ENCODE measurements at regions not wholly inside any gene's neighbourhood (a gene's known extent, or its start where the extent isn't known, plus 50 kb on each side); places are given as distances from the start of the nearest gene placed in this dataset.
"Not testable (repeated sequence)": the region's sequence is repeated elsewhere in the genome, so short reads cannot be mapped to it uniquely, and the experiment has no call there.

- H3K4me3 ChIP-seq, result no peak overlapping the region
- H3K27me3 ChIP-seq (replicated peaks; ENCODE audit: insufficient read depth), result no peaks in the 10 kb centered on the region
- no peaks in the 10 kb centered on the region for H3K9me3 ChIP-seq
- no peaks in the 10 kb centered on the region for H3K4me1 ChIP-seq (replicated peaks)
- intact Hi-C loops (cut with DNase I), result no loop called here
- TF ChIP-seq POLR2A (IDR thresholded peaks at IDR 0.05) (no peak), POLR2AphosphoS5 (IDR thresholded peaks at IDR 0.05) (no peak)
- TF ChIP-seq, protein P1, sequence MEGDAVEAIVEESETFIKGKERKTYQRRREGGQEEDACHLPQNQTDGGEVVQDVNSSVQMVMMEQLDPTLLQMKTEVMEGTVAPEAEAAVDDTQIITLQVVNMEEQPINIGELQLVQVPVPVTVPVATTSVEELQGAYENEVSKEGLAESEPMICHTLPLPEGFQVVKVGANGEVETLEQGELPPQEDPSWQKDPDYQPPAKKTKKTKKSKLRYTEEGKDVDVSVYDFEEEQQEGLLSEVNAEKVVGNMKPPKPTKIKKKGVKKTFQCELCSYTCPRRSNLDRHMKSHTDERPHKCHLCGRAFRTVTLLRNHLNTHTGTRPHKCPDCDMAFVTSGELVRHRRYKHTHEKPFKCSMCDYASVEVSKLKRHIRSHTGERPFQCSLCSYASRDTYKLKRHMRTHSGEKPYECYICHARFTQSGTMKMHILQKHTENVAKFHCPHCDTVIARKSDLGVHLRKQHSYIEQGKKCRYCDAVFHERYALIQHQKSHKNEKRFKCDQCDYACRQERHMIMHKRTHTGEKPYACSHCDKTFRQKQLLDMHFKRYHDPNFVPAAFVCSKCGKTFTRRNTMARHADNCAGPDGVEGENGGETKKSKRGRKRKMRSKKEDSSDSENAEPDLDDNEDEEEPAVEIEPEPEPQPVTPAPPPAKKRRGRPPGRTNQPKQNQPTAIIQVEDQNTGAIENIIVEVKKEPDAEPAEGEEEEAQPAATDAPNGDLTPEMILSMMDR (IDR thresholded peaks at IDR 0.05), result no peak
- no peak overlapping the region for H3K27ac ChIP-seq
- no peak for DNase-seq (ENCODE audit: low spot score)
- 100% methylated on average over 1 of the region's 1 CpG for WGBS
- H3K36me3 ChIP-seq, result no peaks in the 10 kb centered on the region
Measured at GRCh38 chr1:182331387-182331786, 60.2 kb downstream of the GLUL start.

GRCh38 chr1:182330303-182330702, 61.3 kb downstream of the GLUL start:
- no peaks in the 10 kb centered on the region for H3K9me3 ChIP-seq
- no peak for DNase-seq (ENCODE audit: low spot score)
- no peaks in the 10 kb centered on the region for H3K4me1 ChIP-seq (replicated peaks)
- no peaks in the 10 kb centered on the region for H3K36me3 ChIP-seq
- no peak overlapping the region for H3K27ac ChIP-seq
- TF ChIP-seq POLR2AphosphoS5 (IDR thresholded peaks at IDR 0.05) (no peak), POLR2A (IDR thresholded peaks at IDR 0.05) (no peak)
- TF ChIP-seq, protein P1 (IDR thresholded peaks at IDR 0.05), result no peak
- no peaks in the 10 kb centered on the region for H3K27me3 ChIP-seq (replicated peaks; ENCODE audit: insufficient read depth)
- intact Hi-C loops (cut with DNase I), result no loop called here
- no peak overlapping the region for H3K4me3 ChIP-seq

DNA sequence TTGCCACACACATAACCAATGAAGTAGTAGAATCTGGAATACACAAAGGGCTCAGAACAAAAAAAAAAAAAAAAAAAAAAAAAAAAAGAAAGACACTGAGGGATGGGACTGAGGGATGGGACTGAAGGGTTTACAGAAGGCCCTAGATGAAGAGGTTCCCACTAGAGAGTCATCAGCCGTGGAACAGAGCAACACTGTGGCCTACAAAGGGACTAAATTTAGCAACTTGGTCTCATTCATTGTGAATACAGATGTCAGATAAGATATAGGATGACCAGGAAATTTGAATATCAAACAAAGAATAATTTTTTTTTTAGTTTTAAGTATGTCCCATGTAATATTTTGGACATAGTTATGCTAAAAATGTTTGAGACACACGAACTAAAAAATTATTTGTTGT, 62.1 kb downstream of the GLUL start:
- Histone ChIP-seq H3K36me3 (no peaks in the 10 kb centered on the region), H3K4me3 (no peak overlapping the region), H3K27me3 (replicated peaks; ENCODE audit: insufficient read depth) (no peaks in the 10 kb centered on the region), H3K4me1 (replicated peaks) (no peaks in the 10 kb centered on the region), H3K27ac (no peak overlapping the region), H3K9me3 (no peaks in the 10 kb centered on the region)
- DNase-seq (ENCODE audit: low spot score), result no peak
- intact Hi-C loops (cut with DNase I), result no loop called here
- TF ChIP-seq POLR2A (IDR thresholded peaks at IDR 0.05) (no peak), POLR2AphosphoS5 (IDR thresholded peaks at IDR 0.05) (no peak)
- TF ChIP-seq, protein P1 (IDR thresholded peaks at IDR 0.05), result no peak
- 84% methylated on average over 2 of the region's 2 CpGs for whole genome bisulfite sequencing

GRCh38 chr1:182328591-182328990, 63.0 kb downstream of the GLUL start:
- DNase-seq (ENCODE audit: low spot score), result no peak
- 96% methylated on average over 16 of the region's 16 CpGs for WGBS
- Histone ChIP-seq H3K36me3 (no peaks in the 10 kb centered on the region), H3K27me3 (replicated peaks; ENCODE audit: insufficient read depth) (no peaks in the 10 kb centered on the region), H3K4me1 (replicated peaks) (no peaks in the 10 kb centered on the region), H3K9me3 (no peaks in the 10 kb centered on the region), H3K27ac (no peak overlapping the region), H3K4me3 (no peak overlapping the region)
- intact Hi-C loops (cut with DNase I), result no loop called here
- TF ChIP-seq, protein P1 (IDR thresholded peaks at IDR 0.05), result no peak
- TF ChIP-seq POLR2A (IDR thresholded peaks at IDR 0.05) (no peak), POLR2AphosphoS5 (IDR thresholded peaks at IDR 0.05) (no peak)

GRCh38 chr1:182325339-182325738, 66.3 kb downstream of the GLUL start:
- Histone ChIP-seq H3K9me3 (no peaks in the 10 kb centered on the region), H3K4me1 (replicated peaks) (no peaks in the 10 kb centered on the region), H3K27ac (no peak overlapping the region), H3K4me3 (no peak overlapping the region), H3K27me3 (replicated peaks; ENCODE audit: insufficient read depth) (no peaks in the 10 kb centered on the region), H3K36me3 (no peaks in the 10 kb centered on the region)
- 86% methylated on average over 2 of the region's 2 CpGs for WGBS
- intact Hi-C loops (cut with DNase I), result no loop called here
- no peak for TF ChIP-seq POLR2A (IDR thresholded peaks at IDR 0.05)
- TF ChIP-seq POLR2AphosphoS5 (IDR thresholded peaks at IDR 0.05), result no peak
- TF ChIP-seq, protein P1 (IDR thresholded peaks at IDR 0.05), result no peak
- no peak for DNase-seq (ENCODE audit: low spot score)

- H3K4me1 ChIP-seq (replicated peaks); H3K27ac ChIP-seq; H3K36me3 ChIP-seq; intact Hi-C loops (cut with DNase I); DNase-seq (ENCODE audit: low spot score); H3K9me3 ChIP-seq; H3K4me3 ChIP-seq; H3K27me3 ChIP-seq (replicated peaks; ENCODE audit: insufficient read depth): not testable (repeated sequence)
- WGBS, result 74% methylated on average over 6 of the region's 6 CpGs
Measured at GRCh38 chr1:182321532-182321931, 70.1 kb downstream of the GLUL start.
